ENCODE measurements at regions not wholly inside any gene's neighbourhood (a gene's known extent, or its start where the extent isn't known, plus 50 kb on each side); places are given as distances from the start of the nearest gene placed in this dataset.

GRCh38 chr22:19580291-19580890 is 56.2 kb upstream of the CLDN5 start:
- DNase-seq (ENCODE audit: extremely low read depth, low read depth) = no peak
- H3K4me3 ChIP-seq (replicated peaks; ENCODE audit: low read depth, low read length) = no peak overlapping the region
- TF ChIP-seq CTCF (IDR thresholded peaks at IDR 0.05; ENCODE audit: low read depth, low read length, missing control alignments) = no peak

- TF ChIP-seq CTCF (IDR thresholded peaks at IDR 0.05; ENCODE audit: low read depth, low read length, missing control alignments) = no peak
- H3K4me3 ChIP-seq (replicated peaks; ENCODE audit: low read depth, low read length) = no peak overlapping the region
- no peak for DNase-seq (ENCODE audit: extremely low read depth, low read depth)
Measured at GRCh38 chr22:19582033-19582693, 58.0 kb upstream of the CLDN5 start.

GRCh38 chr22:19586922-19587684 is 62.9 kb upstream of the CLDN5 start:
- no peak overlapping the region for H3K4me3 ChIP-seq (replicated peaks; ENCODE audit: low read depth, low read length)
- TF ChIP-seq CTCF (IDR thresholded peaks at IDR 0.05; ENCODE audit: low read depth, low read length, missing control alignments) = no peak
- no peak for DNase-seq (ENCODE audit: extremely low read depth, low read depth)

- DNase-seq (ENCODE audit: extremely low read depth, low read depth) = no peak
- no peak overlapping the region for H3K4me3 ChIP-seq (replicated peaks; ENCODE audit: low read depth, low read length)
- no peak for TF ChIP-seq CTCF (IDR thresholded peaks at IDR 0.05; ENCODE audit: low read depth, low read length, missing control alignments)
Measured at GRCh38 chr22:19590696-19591095, 66.5 kb upstream of the CLDN5 start.

- TF ChIP-seq CTCF (IDR thresholded peaks at IDR 0.05; ENCODE audit: low read depth, low read length, missing control alignments) = no peak
Measured at GRCh38 chr22:19591568-19591967, 67.4 kb upstream of the CLDN5 start.

GRCh38 chr22:19592464-19592863 is 68.3 kb upstream of the CLDN5 start:
- no peak for DNase-seq (ENCODE audit: extremely low read depth, low read depth)
- no peak overlapping the region for H3K4me3 ChIP-seq (replicated peaks; ENCODE audit: low read depth, low read length)
- TF ChIP-seq CTCF (IDR thresholded peaks at IDR 0.05; ENCODE audit: low read depth, low read length, missing control alignments) = no peak

More at GRCh38 chr22:19591568-19591967, 67.4 kb upstream of the CLDN5 start:
- H3K4me3 ChIP-seq (replicated peaks; ENCODE audit: low read depth, low read length) = no peak overlapping the region
- DNase-seq (ENCODE audit: extremely low read depth, low read depth) = no peak
